GM23338 (cell line): ENCODE measurements at regions not wholly inside any gene's neighbourhood (a gene's known extent, or its start where the extent isn't known, plus 50 kb on each side); places are given as distances from the start of the nearest gene placed in this dataset.
A peak's percentile ranks its signal among the peaks of the same experiment; 100 is the strongest.

Source experiments
- ATAC-seq: fragments of 200-7000 bp; cut with Tn5 transposase; 3 replicates; pipeline ENCODE4 v1.9.1; 2020
- DNase-seq: peaks from one replicate; pipeline ENCODE4 v3.0.0-alpha.2; 2015; ENCODE audit warnings: low spot score
- H2AFZ ChIP-seq: fragments of 200-600 bp; sonication (generic); 2 replicates; pipeline ENCODE4 v1.8.0; 2016; ENCODE audit warnings: antibody characterized with exemption, mild to moderate bottlenecking, moderate library complexity
- H3F3A ChIP-seq: fragments of 200-600 bp; sonication (generic); replicated peaks from 2 replicates; pipeline ENCODE4 v1.8.0; 2017; ENCODE audit warnings: antibody characterized with exemption, mixed run types, low read depth
- H3K27ac ChIP-seq: fragments of 200-600 bp; sonication (generic); 2 replicates; pipeline ENCODE4 v1.6.1; 2016; ENCODE audit warnings: low read depth
- H3K27me3 ChIP-seq: fragments of 200-600 bp; sonication (generic); 2 replicates; pipeline ENCODE4 v1.8.0; 2016; ENCODE audit warnings: mild to moderate bottlenecking, mixed run types, moderate library complexity; ENCODE audit not compliant: insufficient read depth
- H3K36me3 ChIP-seq: fragments of 200-600 bp; sonication (generic); 2 replicates; pipeline ENCODE4 v1.8.0; 2016; ENCODE audit warnings: mild to moderate bottlenecking; ENCODE audit not compliant: insufficient read depth
- H3K4me1 ChIP-seq: fragments of 200-600 bp; sonication (generic); 2 replicates; pipeline ENCODE4 v1.8.0; 2016; ENCODE audit warnings: mild to moderate bottlenecking, moderate library complexity; ENCODE audit not compliant: insufficient read depth
- H3K4me2 ChIP-seq: fragments of 200-600 bp; sonication (generic); 2 replicates; pipeline ENCODE4 v1.7.1; 2017; ENCODE audit warnings: mixed run types
- H3K4me3 ChIP-seq: fragments of 200-600 bp; sonication (generic); 2 replicates; pipeline ENCODE4 v1.6.1; 2016; ENCODE audit warnings: mixed run types
- H3K79me2 ChIP-seq: fragments of 200-600 bp; sonication (generic); replicated peaks from 2 replicates; pipeline ENCODE4 v1.8.0; 2017; ENCODE audit warnings: mild to moderate bottlenecking; ENCODE audit not compliant: insufficient read depth
- H3K9me2 ChIP-seq: fragments of 200-600 bp; sonication (generic); 2 replicates; pipeline ENCODE4 v1.8.0; 2017; ENCODE audit not compliant: insufficient read depth
- H4K20me1 ChIP-seq: fragments of 200-600 bp; sonication (generic); replicated peaks from 2 replicates; pipeline ENCODE4 v1.8.0; 2017; ENCODE audit warnings: mild to moderate bottlenecking; ENCODE audit not compliant: insufficient read depth
- H3K27ac Mint-ChIP-seq: 2 replicates; pipeline ENCODE4 v1.8.0; 2020; ENCODE audit warnings: inconsistent platforms, mild to moderate bottlenecking, moderate library complexity, mixed read lengths
- H3K27me3 Mint-ChIP-seq: 3 replicates; pipeline ENCODE4 v1.8.0; 2022; ENCODE audit warnings: low read depth, mild to moderate bottlenecking, moderate library complexity, mixed read lengths, inconsistent platforms; ENCODE audit not compliant: insufficient read depth, poor library complexity
- H3K36me3 Mint-ChIP-seq: 3 replicates; pipeline ENCODE4 v1.8.0; 2021; ENCODE audit warnings: low read depth, mild to moderate bottlenecking, inconsistent platforms, moderate library complexity, mixed read lengths
- H3K4me1 Mint-ChIP-seq: 3 replicates; pipeline ENCODE4 v1.8.0; 2020; ENCODE audit warnings: mild to moderate bottlenecking, inconsistent platforms, mixed read lengths
- H3K4me3 Mint-ChIP-seq: 3 replicates; pipeline ENCODE4 v1.8.0; 2021; ENCODE audit warnings: moderate library complexity, mild to moderate bottlenecking, inconsistent platforms, mixed read lengths
- H3K9me3 Mint-ChIP-seq: 3 replicates; pipeline ENCODE4 v1.8.0; 2020; ENCODE audit warnings: moderate library complexity, mild to moderate bottlenecking, inconsistent platforms, mixed read lengths
- CREB1 ChIP-seq: fragments of 250-450 bp; sonication (Bioruptor Pico); IDR thresholded peaks from 2 replicates; pipeline ENCODE4 v1.5.0; 2020; ENCODE audit warnings: low read depth, mild to moderate bottlenecking, moderate library complexity
- CTCF ChIP-seq, 2 experiments: fragments of 200-600 bp in 1 of 2; sonication (generic) in 1 of 2; conservative IDR thresholded peaks; 2 replicates each; pipeline versions ENCODE4 v1.5.1 to v1.6.1; 2016 to 2017; ENCODE audit warnings: antibody characterized with exemption in 2 of 2, low read depth in 2 of 2, mild to moderate bottlenecking in 2 of 2, moderate library complexity in 1 of 2
- ETS1 ChIP-seq: IDR thresholded peaks from 2 replicates; pipeline ENCODE4 v1.6.1; 2016; ENCODE audit warnings: antibody characterized with exemption
- EZH2 ChIP-seq: fragments of 200-600 bp; sonication (generic); IDR thresholded peaks from one replicate; pipeline ENCODE4 v1.8.0; 2017; ENCODE audit warnings: antibody characterized with exemption, mild to moderate bottlenecking, low read depth; ENCODE audit not compliant: unreplicated experiment
- EZH2phosphoT487 ChIP-seq: fragments of 200-600 bp; sonication (generic); IDR thresholded peaks from one replicate; pipeline ENCODE4 v1.8.1; 2018; ENCODE audit warnings: antibody characterized with exemption; ENCODE audit not compliant: unreplicated experiment
- NANOG ChIP-seq: IDR thresholded peaks from 2 replicates; pipeline ENCODE4 v1.6.1; 2016; ENCODE audit warnings: antibody characterized with exemption, borderline replicate concordance
- POLR2AphosphoS5 ChIP-seq: IDR thresholded peaks from 2 replicates; pipeline ENCODE4 v1.6.1; 2016; ENCODE audit warnings: antibody characterized with exemption, low read depth
- REST ChIP-seq: IDR thresholded peaks from one replicate; pipeline ENCODE4 v1.6.1; 2018; ENCODE audit warnings: antibody characterized with exemption; ENCODE audit not compliant: unreplicated experiment
- STAT1 ChIP-seq: IDR thresholded peaks from one replicate; pipeline ENCODE4 v1.6.1; 2016; ENCODE audit warnings: antibody characterized with exemption; ENCODE audit not compliant: unreplicated experiment
- ZNF114 ChIP-seq: fragments of 250-450 bp; sonication (Bioruptor Pico); IDR thresholded peaks from 2 replicates; pipeline ENCODE4 v1.5.0; 2020; ENCODE audit warnings: mild to moderate bottlenecking, moderate library complexity
- ZNF331 ChIP-seq: fragments of 250-450 bp; sonication (Bioruptor Pico); IDR thresholded peaks from 2 replicates; pipeline ENCODE4 v1.5.0; 2020; ENCODE audit warnings: low read depth, mild to moderate bottlenecking, moderate library complexity

GRCh38 chr1:192443616-192444015, 126.8 kb downstream of the RGS21 start:
- Mint-ChIP-seq H3K9me3 (no peaks in the 10 kb centered on the region), H3K27ac (no peak overlapping the region), H3K36me3 (no peaks in the 10 kb centered on the region), H3K4me1 (peaks cover 13% of the 10 kb centered on the region), H3K4me3 (no peak overlapping the region), H3K27me3 (no peaks in the 10 kb centered on the region)
- H4K20me1 ChIP-seq, result no peaks in the 10 kb centered on the region
- H3K79me2 ChIP-seq, result no peaks in the 10 kb centered on the region
- H3K36me3 ChIP-seq, result no peaks in the 10 kb centered on the region
- peaks cover 5% of the 10 kb centered on the region; the same call in 1 of the 2 replicates for H3K4me1 ChIP-seq
- ATAC-seq (no peak), DNase-seq (no peak)
- no peak overlapping the region for H3K4me3 ChIP-seq
- no peaks in the 10 kb centered on the region for H3K9me2 ChIP-seq
- no peak overlapping the region for H2AFZ ChIP-seq
- H3K27ac ChIP-seq, result no peak overlapping the region
- H3F3A ChIP-seq, result no peaks in the 10 kb centered on the region
- H3K27me3 ChIP-seq, result no peaks in the 10 kb centered on the region
- no peak overlapping the region for H3K4me2 ChIP-seq
- TF ChIP-seq ZNF331 (CRISPR knock-in tag) (no peak), POLR2AphosphoS5 (no peak), CTCF (conservative IDR thresholded peaks at IDR 0.05; ENCODE audit: low read depth in 2 of 2) (no peak), ZNF114 (CRISPR knock-in tag) (no peak), EZH2 (no peak), ETS1 (no peak), REST (no peak)

GRCh38 chr1:192445241-192445640, 128.4 kb downstream of the RGS21 start:
- Histone ChIP-seq H3K27ac (no peak overlapping the region), H4K20me1 (no peaks in the 10 kb centered on the region), H3K4me3 (no peak overlapping the region), H3K27me3 (no peaks in the 10 kb centered on the region), H2AFZ (no peak overlapping the region), H3K4me1 (peaks cover 5% of the 10 kb centered on the region; the same call in 1 of the 2 replicates), H3K79me2 (no peaks in the 10 kb centered on the region), H3F3A (no peaks in the 10 kb centered on the region), H3K4me2 (no peak overlapping the region), H3K36me3 (no peaks in the 10 kb centered on the region), H3K9me2 (no peaks in the 10 kb centered on the region)
- no peaks in the 10 kb centered on the region for H3K9me3 Mint-ChIP-seq
- H3K27ac Mint-ChIP-seq, result no peak overlapping the region
- H3K4me1 Mint-ChIP-seq, result peaks cover 13% of the 10 kb centered on the region
- H3K36me3 Mint-ChIP-seq, result no peaks in the 10 kb centered on the region
- DNase-seq (peak; percentile 36), ATAC-seq (no peak)
- no peak overlapping the region for H3K4me3 Mint-ChIP-seq
- H3K27me3 Mint-ChIP-seq, result no peaks in the 10 kb centered on the region
- no peak for TF ChIP-seq REST
- no peak for TF ChIP-seq NANOG
- TF ChIP-seq EZH2phosphoT487, result no peak
- no peak for TF ChIP-seq POLR2AphosphoS5
- no peak for TF ChIP-seq STAT1
- TF ChIP-seq EZH2, result no peak
- no peak for TF ChIP-seq CREB1
